NT2/D1 (cell line): ENCODE measurements at regions not wholly inside any gene's neighbourhood (a gene's known extent, or its start where the extent isn't known, plus 50 kb on each side); places are given as distances from the start of the nearest gene placed in this dataset.

Experiments
- SUZ12 ChIP-seq: IDR thresholded peaks from 2 replicates; pipeline ENCODE4 v1.6.1; 2011; ENCODE audit not compliant: insufficient read length, insufficient read depth; ENCODE audit errors: extremely low read depth
- YY1 ChIP-seq: IDR thresholded peaks from 2 replicates; pipeline ENCODE4 v1.6.1; 2011; ENCODE audit not compliant: insufficient read length, insufficient read depth
- ZNF274 ChIP-seq: IDR thresholded peaks from 2 replicates; pipeline ENCODE4 v1.6.1; 2011; ENCODE audit warnings: mild to moderate bottlenecking, low read depth, low read length

GRCh38 chr14:95419569-95419968 lies 96.9 kb downstream of the SYNE3 start:
- TF ChIP-seq YY1: no peak
- no peak for TF ChIP-seq SUZ12
- no peak for TF ChIP-seq ZNF274
